B cell (primary cell): ENCODE measurements at regions not wholly inside any gene's neighbourhood (a gene's known extent, or its start where the extent isn't known, plus 50 kb on each side); places are given as distances from the start of the nearest gene placed in this dataset.

Source experiments
- EZH2 ChIP-seq: IDR thresholded peaks from 2 replicates; pipeline ENCODE4 v1.6.1; 2012; ENCODE audit warnings: borderline replicate concordance, low read depth, mild to moderate bottlenecking, moderate library complexity, low read length; ENCODE audit not compliant: insufficient read depth, poor library complexity, severe bottlenecking
- TF ChIP-seq, protein P1 (sequence below): fragments of 200-600 bp; IDR thresholded peaks from one replicate; pipeline ENCODE4 v1.8.0; 2022; ENCODE audit warnings: antibody characterized with exemption, mild to moderate bottlenecking

DNA sequence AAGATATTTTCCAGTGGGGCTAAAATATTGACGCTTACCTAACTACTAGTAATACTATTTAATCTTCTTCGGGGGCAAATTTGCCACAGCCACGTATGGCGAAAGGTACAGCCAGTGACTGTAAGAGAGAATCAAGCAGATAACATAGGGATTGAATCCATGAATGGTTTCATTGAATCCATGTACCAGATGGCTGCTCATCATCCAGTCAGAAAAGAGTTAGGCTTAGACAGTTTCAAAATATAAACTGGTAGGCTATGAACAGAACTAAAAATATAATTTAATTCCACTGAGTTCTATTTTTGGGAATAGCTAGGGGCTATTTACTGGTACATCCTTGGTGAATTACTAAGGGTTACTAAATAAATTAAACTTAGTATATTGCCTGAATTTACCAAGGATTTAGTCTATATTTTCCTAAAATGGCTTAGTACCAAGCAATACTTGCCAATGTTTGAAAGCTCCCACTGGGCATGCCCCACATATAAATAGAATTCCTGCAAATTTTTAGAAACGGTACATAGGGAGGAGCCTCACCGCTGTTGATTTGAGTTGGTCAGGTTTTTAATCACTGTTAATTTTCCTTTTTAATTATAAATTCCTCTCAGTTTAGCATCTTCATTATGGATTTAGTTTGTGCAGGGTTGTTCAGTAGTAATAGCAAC is 55.8 kb upstream of the VLDLR start:
- TF ChIP-seq EZH2: no peak
- TF ChIP-seq, protein P1, sequence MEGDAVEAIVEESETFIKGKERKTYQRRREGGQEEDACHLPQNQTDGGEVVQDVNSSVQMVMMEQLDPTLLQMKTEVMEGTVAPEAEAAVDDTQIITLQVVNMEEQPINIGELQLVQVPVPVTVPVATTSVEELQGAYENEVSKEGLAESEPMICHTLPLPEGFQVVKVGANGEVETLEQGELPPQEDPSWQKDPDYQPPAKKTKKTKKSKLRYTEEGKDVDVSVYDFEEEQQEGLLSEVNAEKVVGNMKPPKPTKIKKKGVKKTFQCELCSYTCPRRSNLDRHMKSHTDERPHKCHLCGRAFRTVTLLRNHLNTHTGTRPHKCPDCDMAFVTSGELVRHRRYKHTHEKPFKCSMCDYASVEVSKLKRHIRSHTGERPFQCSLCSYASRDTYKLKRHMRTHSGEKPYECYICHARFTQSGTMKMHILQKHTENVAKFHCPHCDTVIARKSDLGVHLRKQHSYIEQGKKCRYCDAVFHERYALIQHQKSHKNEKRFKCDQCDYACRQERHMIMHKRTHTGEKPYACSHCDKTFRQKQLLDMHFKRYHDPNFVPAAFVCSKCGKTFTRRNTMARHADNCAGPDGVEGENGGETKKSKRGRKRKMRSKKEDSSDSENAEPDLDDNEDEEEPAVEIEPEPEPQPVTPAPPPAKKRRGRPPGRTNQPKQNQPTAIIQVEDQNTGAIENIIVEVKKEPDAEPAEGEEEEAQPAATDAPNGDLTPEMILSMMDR: no peak
